ENCODE measurements at regions not wholly inside any gene's neighbourhood (a gene's known extent, or its start where the extent isn't known, plus 50 kb on each side); places are given as distances from the start of the nearest gene placed in this dataset.

GRCh38 chr6:122283884-122284283 is 115.6 kb upstream of the HSF2 start:
- TF ChIP-seq, protein P1, sequence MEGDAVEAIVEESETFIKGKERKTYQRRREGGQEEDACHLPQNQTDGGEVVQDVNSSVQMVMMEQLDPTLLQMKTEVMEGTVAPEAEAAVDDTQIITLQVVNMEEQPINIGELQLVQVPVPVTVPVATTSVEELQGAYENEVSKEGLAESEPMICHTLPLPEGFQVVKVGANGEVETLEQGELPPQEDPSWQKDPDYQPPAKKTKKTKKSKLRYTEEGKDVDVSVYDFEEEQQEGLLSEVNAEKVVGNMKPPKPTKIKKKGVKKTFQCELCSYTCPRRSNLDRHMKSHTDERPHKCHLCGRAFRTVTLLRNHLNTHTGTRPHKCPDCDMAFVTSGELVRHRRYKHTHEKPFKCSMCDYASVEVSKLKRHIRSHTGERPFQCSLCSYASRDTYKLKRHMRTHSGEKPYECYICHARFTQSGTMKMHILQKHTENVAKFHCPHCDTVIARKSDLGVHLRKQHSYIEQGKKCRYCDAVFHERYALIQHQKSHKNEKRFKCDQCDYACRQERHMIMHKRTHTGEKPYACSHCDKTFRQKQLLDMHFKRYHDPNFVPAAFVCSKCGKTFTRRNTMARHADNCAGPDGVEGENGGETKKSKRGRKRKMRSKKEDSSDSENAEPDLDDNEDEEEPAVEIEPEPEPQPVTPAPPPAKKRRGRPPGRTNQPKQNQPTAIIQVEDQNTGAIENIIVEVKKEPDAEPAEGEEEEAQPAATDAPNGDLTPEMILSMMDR (IDR thresholded peaks at IDR 0.05; ENCODE audit: low read depth, low read length, poor library complexity, severe bottlenecking), result no peak
- no peak for TF ChIP-seq EZH2phosphoT487 (IDR thresholded peaks at IDR 0.05; ENCODE audit: borderline replicate concordance, low read length)

All from DOHH2 (cell line).